ENCODE measurements at regions not wholly inside any gene's neighbourhood (a gene's known extent, or its start where the extent isn't known, plus 50 kb on each side); places are given as distances from the start of the nearest gene placed in this dataset.

GRCh38 chr10:111745982-111746381 lies 437.6 kb downstream of the GPAM start:
- intact Hi-C loops (cut with micrococcal nuclease): no loop called here
- no peak overlapping the region for H3K27ac ChIP-seq (ENCODE audit: low read length in 2 of 2)
- Mint-ChIP-seq H3K4me3 (no peak overlapping the region), H3K4me1 (no peaks in the 10 kb centered on the region), H3K9me3 (ENCODE audit: insufficient read depth) (peaks cover under 1% of the 10 kb centered on the region), H3K27me3 (no peaks in the 10 kb centered on the region), H3K27ac (no peak overlapping the region)
- TF ChIP-seq CTCF (IDR thresholded peaks at IDR 0.05) (no peak), EZH2 (IDR thresholded peaks at IDR 0.05; ENCODE audit: borderline replicate concordance, insufficient read depth, low read depth, low read length, poor library complexity, severe bottlenecking) (no peak)
- H3K27me3 ChIP-seq (replicated peaks in 1 of 4; ENCODE audit: control extremely low read depth in 1 of 4, control insufficient read depth in 3 of 4, insufficient read depth in 4 of 4, low read length in 3 of 4): no peaks in the 10 kb centered on the region
- H3K4me1 ChIP-seq (ENCODE audit: control insufficient read depth in 2 of 2, insufficient read depth in 2 of 2, low read length in 2 of 2): no peaks in the 10 kb centered on the region
- WGBS (ENCODE audit: insufficient coverage): no CpG with 5 or more reads among the region's 2 CpGs
- no peak overlapping the region for H3K9ac ChIP-seq (ENCODE audit: low read length)
- ATAC-seq (ENCODE audit: low read depth): no peak
- H3K9me3 ChIP-seq (ENCODE audit: control extremely low read depth in 1 of 3, control insufficient read depth in 2 of 3, insufficient read depth in 1 of 3, low read length in 2 of 3): no peaks in the 10 kb centered on the region
- H3K4me2 ChIP-seq (replicated peaks; ENCODE audit: low read depth, low read length, poor library complexity, severe bottlenecking): no peak overlapping the region
- H3K36me3 ChIP-seq (replicated peaks in 1 of 2; ENCODE audit: control extremely low read depth in 1 of 2, control insufficient read depth in 1 of 2, extremely low read depth in 1 of 2, insufficient read depth in 2 of 2, low read length in 1 of 2): no peaks in the 10 kb centered on the region
- H4K20me1 ChIP-seq (ENCODE audit: control insufficient read depth, insufficient read depth, low read length, poor library complexity, severe bottlenecking): no peaks in the 10 kb centered on the region
- ChIA-PET POLR2A (no interaction called here), CTCF (no interaction called here)
- H3K79me2 ChIP-seq (ENCODE audit: control insufficient read depth, insufficient read depth, low read length): no peaks in the 10 kb centered on the region
- H3K4me3 ChIP-seq (ENCODE audit: control extremely low read depth in 1 of 5, extremely low read depth in 1 of 5, insufficient read depth in 1 of 5, low read depth in 2 of 5, low read length in 4 of 5): no peak overlapping the region
- no peak for DNase-seq
- no peak overlapping the region for H2AFZ ChIP-seq (ENCODE audit: insufficient read depth, low read depth, low read length, poor library complexity, severe bottlenecking)

GRCh38 chr10:111747751-111748150 lies 435.8 kb downstream of the GPAM start:
- no CpG with 5 or more reads among the region's 1 CpG for WGBS (ENCODE audit: insufficient coverage)
- ChIA-PET POLR2A (no interaction called here), CTCF (no interaction called here)
- H3K27ac ChIP-seq (ENCODE audit: low read length in 2 of 2): no peak overlapping the region
- no peak for ATAC-seq (ENCODE audit: low read depth)
- H3K4me1 ChIP-seq (ENCODE audit: control insufficient read depth in 2 of 2, insufficient read depth in 2 of 2, low read length in 2 of 2): no peaks in the 10 kb centered on the region
- Mint-ChIP-seq H3K4me1 (no peaks in the 10 kb centered on the region), H3K4me3 (no peak overlapping the region), H3K27me3 (no peaks in the 10 kb centered on the region), H3K9me3 (ENCODE audit: insufficient read depth) (no peaks in the 10 kb centered on the region), H3K27ac (no peak overlapping the region)
- H4K20me1 ChIP-seq (ENCODE audit: control insufficient read depth, insufficient read depth, low read length, poor library complexity, severe bottlenecking): no peaks in the 10 kb centered on the region
- H3K36me3 ChIP-seq (replicated peaks in 1 of 2; ENCODE audit: control extremely low read depth in 1 of 2, control insufficient read depth in 1 of 2, extremely low read depth in 1 of 2, insufficient read depth in 2 of 2, low read length in 1 of 2): no peaks in the 10 kb centered on the region
- H3K79me2 ChIP-seq (ENCODE audit: control insufficient read depth, insufficient read depth, low read length): no peaks in the 10 kb centered on the region
- TF ChIP-seq CTCF (IDR thresholded peaks at IDR 0.05): no peak
- TF ChIP-seq EZH2 (IDR thresholded peaks at IDR 0.05; ENCODE audit: borderline replicate concordance, insufficient read depth, low read depth, low read length, poor library complexity, severe bottlenecking): no peak
- intact Hi-C loops (cut with micrococcal nuclease): no loop called here
- no peaks in the 10 kb centered on the region for H3K27me3 ChIP-seq (replicated peaks in 1 of 4; ENCODE audit: control extremely low read depth in 1 of 4, control insufficient read depth in 3 of 4, insufficient read depth in 4 of 4, low read length in 3 of 4)
- no peak overlapping the region for H2AFZ ChIP-seq (ENCODE audit: insufficient read depth, low read depth, low read length, poor library complexity, severe bottlenecking)
- no peaks in the 10 kb centered on the region for H3K9me3 ChIP-seq (ENCODE audit: control extremely low read depth in 1 of 3, control insufficient read depth in 2 of 3, insufficient read depth in 1 of 3, low read length in 2 of 3)
- no peak overlapping the region for H3K9ac ChIP-seq (ENCODE audit: low read length)
- no peak for DNase-seq
- H3K4me3 ChIP-seq (ENCODE audit: control extremely low read depth in 1 of 5, extremely low read depth in 1 of 5, insufficient read depth in 1 of 5, low read depth in 2 of 5, low read length in 4 of 5): no peak overlapping the region
- no peak overlapping the region for H3K4me2 ChIP-seq (replicated peaks; ENCODE audit: low read depth, low read length, poor library complexity, severe bottlenecking)
